ENCODE measurements at regions not wholly inside any gene's neighbourhood (a gene's known extent, or its start where the extent isn't known, plus 50 kb on each side); places are given as distances from the start of the nearest gene placed in this dataset.

DNA sequence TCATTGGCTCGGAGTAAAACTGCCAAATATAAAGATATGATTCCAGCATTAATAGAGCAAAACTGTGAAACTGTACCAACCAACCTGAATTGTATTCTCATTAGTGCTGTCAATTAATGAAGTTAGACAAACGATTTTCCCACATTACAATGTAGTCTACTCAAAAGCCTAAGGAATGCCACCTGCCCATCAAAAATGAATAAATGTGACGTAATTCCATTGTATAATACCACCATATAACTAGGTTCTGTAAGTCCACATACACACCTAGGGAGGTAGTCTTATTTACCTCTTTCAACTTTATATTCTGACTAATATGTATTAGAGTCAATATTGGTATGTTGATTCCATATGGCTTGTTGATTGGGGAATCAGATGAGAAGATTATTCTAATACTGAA, 76.2 kb downstream of the FAM76B start:
- TF ChIP-seq, protein P1, sequence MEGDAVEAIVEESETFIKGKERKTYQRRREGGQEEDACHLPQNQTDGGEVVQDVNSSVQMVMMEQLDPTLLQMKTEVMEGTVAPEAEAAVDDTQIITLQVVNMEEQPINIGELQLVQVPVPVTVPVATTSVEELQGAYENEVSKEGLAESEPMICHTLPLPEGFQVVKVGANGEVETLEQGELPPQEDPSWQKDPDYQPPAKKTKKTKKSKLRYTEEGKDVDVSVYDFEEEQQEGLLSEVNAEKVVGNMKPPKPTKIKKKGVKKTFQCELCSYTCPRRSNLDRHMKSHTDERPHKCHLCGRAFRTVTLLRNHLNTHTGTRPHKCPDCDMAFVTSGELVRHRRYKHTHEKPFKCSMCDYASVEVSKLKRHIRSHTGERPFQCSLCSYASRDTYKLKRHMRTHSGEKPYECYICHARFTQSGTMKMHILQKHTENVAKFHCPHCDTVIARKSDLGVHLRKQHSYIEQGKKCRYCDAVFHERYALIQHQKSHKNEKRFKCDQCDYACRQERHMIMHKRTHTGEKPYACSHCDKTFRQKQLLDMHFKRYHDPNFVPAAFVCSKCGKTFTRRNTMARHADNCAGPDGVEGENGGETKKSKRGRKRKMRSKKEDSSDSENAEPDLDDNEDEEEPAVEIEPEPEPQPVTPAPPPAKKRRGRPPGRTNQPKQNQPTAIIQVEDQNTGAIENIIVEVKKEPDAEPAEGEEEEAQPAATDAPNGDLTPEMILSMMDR (conservative IDR thresholded peaks at IDR 0.05): no peak
- no peak for TF ChIP-seq ZFX (IDR thresholded peaks at IDR 0.05)

Data from C4-2B (cell line).